ENCODE measurements at regions not wholly inside any gene's neighbourhood (a gene's known extent, or its start where the extent isn't known, plus 50 kb on each side); places are given as distances from the start of the nearest gene placed in this dataset.

DNA sequence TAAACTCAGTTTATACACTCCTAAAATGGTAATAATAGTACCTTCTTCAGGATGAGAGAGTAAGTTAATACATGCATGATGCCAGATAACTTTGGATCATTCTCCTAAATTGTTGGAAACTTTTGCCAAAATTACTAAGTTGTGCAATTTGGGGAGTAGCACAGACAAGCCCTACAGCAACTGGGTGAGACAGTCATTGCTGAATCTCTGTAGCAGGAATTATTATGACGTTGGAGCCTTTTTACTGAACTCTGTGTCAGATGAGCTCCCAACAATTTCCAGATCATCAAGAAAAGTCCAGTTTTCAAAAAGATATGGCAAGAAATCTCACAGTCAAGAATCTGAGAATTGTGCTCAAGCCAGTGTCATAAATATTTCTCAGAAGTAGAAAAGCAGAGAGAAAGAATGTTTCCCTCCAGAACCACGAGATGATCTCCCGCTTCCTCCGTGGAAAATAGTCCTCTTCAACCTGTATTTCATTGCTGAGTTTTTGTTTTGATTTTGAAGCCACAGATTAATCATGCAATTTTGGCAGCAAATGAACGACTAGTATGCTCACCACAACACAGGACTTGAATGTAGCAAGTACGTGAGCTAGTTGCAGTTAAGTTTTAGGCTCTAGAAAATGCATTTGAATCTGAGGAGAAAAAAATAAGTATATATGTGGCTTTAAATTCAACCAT, 485.4 kb downstream of the CNTN6 start:
- no peak overlapping the region for H3K4me3 ChIP-seq (replicated peaks; ENCODE audit: low read depth, low read length)
- DNase-seq (ENCODE audit: low read depth): peak; percentile 3
- TF ChIP-seq CTCF (IDR thresholded peaks at IDR 0.05; ENCODE audit: low read length, missing control alignments): no peak

DNA sequence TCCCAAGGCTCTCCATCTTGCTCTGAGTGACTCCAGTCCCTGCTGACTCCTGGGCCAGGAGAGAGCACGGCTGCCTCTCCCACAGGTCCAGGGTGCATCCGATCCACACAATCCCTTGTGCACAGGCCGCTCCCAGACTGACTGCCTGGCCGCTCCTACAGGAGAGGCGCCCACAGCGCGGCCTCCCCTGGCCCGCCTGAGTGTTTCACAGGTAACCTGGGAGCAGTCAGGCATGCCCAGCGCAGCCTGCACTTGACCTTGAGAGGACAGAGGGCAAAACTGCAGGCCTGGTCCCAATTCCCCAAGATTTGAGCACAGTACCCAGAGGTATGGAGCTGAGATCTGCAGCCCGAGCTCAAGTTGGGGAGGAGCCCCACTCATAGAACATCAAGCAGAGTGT, 490.2 kb downstream of the CNTN6 start:
- DNase-seq (ENCODE audit: low read depth): no peak
- no peak for TF ChIP-seq CTCF (IDR thresholded peaks at IDR 0.05; ENCODE audit: low read length, missing control alignments)
- H3K4me3 ChIP-seq (replicated peaks; ENCODE audit: low read depth, low read length): no peak overlapping the region

GRCh38 chr3:1587426-1587825, 494.6 kb downstream of the CNTN6 start:
- H3K4me3 ChIP-seq (replicated peaks; ENCODE audit: low read depth, low read length): no peak overlapping the region
- TF ChIP-seq CTCF (IDR thresholded peaks at IDR 0.05; ENCODE audit: low read length, missing control alignments): no peak
- DNase-seq (ENCODE audit: low read depth): no peak

DNA sequence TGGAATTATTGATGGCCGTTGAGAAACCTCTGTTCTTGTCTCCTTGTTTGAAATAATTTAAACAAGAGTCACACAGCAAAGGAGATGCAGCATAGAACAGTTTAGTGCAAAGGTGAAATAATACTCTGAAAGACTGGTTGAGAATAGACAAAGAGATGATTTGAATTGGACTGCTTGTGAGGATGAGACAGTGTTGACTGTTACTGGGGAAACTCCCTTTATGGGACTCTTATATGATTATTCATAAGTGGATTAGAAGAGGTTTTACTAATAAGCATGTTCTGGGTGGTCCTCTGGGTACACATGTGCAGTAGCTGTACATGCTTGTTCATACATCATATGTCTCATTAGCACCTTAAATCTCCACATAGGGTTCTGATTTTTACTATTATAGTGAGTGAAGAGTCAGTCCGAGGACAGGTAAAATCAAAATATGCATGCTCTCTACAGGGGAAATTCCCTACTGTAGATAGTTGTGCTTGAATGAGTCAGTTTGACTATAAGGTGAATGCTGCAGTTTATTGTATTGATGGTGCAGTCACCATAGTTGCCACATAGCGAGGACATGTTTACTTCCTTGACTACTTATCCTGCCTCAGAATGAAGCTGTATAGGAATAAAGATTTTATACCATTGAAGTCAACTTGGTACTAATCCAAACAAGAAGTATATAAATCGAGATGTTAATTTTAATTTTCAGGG, 498.7 kb downstream of the CNTN6 start:
- no peak for TF ChIP-seq CTCF (IDR thresholded peaks at IDR 0.05; ENCODE audit: low read length, missing control alignments)
- no peak for DNase-seq (ENCODE audit: low read depth)
- H3K4me3 ChIP-seq (replicated peaks; ENCODE audit: low read depth, low read length): no peak overlapping the region

GRCh38 chr3:1594940-1595339, 502.1 kb downstream of the CNTN6 start:
- no peak overlapping the region for H3K4me3 ChIP-seq (replicated peaks; ENCODE audit: low read depth, low read length)
- no peak for TF ChIP-seq CTCF (IDR thresholded peaks at IDR 0.05; ENCODE audit: low read length, missing control alignments)
- DNase-seq (ENCODE audit: low read depth): no peak

DNA sequence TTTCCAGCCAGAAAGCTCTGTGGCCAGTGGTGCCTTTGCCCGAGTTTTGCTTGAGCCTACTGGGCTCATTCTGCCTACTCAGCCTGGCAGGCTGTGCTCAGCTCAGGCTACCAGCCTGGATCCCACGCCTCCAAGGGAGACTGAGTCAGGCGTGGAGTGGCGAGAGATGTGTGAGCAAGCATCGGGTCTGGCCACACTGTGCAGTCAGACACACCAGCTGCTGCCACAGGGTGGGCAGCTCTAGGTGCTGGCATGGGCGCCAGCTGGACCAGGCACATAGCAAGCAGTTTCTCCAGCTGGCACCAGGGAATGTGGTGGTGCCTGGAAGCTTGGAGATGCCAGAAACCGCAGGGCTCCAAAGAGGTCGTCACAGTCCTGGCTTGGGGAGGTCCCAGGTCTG, 498.5 kb upstream of the CNTN4 start:
- H3K4me3 ChIP-seq (replicated peaks; ENCODE audit: low read depth, low read length): no peak overlapping the region
- no peak for DNase-seq (ENCODE audit: low read depth)
- no peak for TF ChIP-seq CTCF (IDR thresholded peaks at IDR 0.05; ENCODE audit: low read length, missing control alignments)
